Peyer's patch (tissue), 4 donors: ENCODE measurements at regions not wholly inside any gene's neighbourhood (a gene's known extent, or its start where the extent isn't known, plus 50 kb on each side); places are given as distances from the start of the nearest gene placed in this dataset.

Experiments used
- CTCF ChIP-seq, 6 experiments: fragments of 450-650 bp in 4 of 6; fragments of 200-600 bp in 2 of 6; sonication (generic) in 1 of 6; IDR thresholded peaks; one replicate each; pipeline ENCODE4 v1.5.1; 2017 to 2019; ENCODE audit warnings: antibody characterized with exemption in 6 of 6, mild to moderate bottlenecking in 3 of 6, moderate library complexity in 1 of 6
- POLR2A ChIP-seq, 2 donors: fragments of 450-650 bp; IDR thresholded peaks; one replicate each; pipeline ENCODE4 v1.5.1; 2017; ENCODE audit warnings: antibody characterized with exemption in 2 of 2, mild to moderate bottlenecking in 2 of 2, moderate library complexity in 2 of 2

- TF ChIP-seq CTCF (IDR thresholded peaks at IDR 0.05): no peak
- TF ChIP-seq POLR2A (IDR thresholded peaks at IDR 0.05): no peak
These were observed 317.7 kb upstream of the LRFN5 start for GRCh38 chr14:41289025-41289424.
